Activated naive CD4-positive, alpha-beta T cell treated with anti-CD3 and anti-CD28 coated beads, Interleukin-2, amount 50 U/mL, for 24 hours (primary cell): ENCODE measurements at regions not wholly inside any gene's neighbourhood (a gene's known extent, or its start where the extent isn't known, plus 50 kb on each side); places are given as distances from the start of the nearest gene placed in this dataset.

ENCODE experiments used
- H3K27ac Mint-ChIP-seq: one replicate; pipeline ENCODE4 v1.8.0; 2021; ENCODE audit warnings: mild to moderate bottlenecking, mixed read lengths
- H3K27me3 Mint-ChIP-seq: one replicate; pipeline ENCODE4 v1.8.0; 2021; ENCODE audit warnings: mixed read lengths
- H3K36me3 Mint-ChIP-seq: one replicate; pipeline ENCODE4 v1.8.0; 2021; ENCODE audit warnings: mixed read lengths
- H3K4me1 Mint-ChIP-seq: one replicate; pipeline ENCODE4 v1.8.0; 2021; ENCODE audit warnings: mixed read lengths
- H3K4me3 Mint-ChIP-seq: one replicate; pipeline ENCODE4 v1.8.0; 2021; ENCODE audit warnings: mild to moderate bottlenecking, mixed read lengths
- H3K9me3 Mint-ChIP-seq: one replicate; pipeline ENCODE4 v1.8.0; 2021; ENCODE audit warnings: mixed read lengths

DNA sequence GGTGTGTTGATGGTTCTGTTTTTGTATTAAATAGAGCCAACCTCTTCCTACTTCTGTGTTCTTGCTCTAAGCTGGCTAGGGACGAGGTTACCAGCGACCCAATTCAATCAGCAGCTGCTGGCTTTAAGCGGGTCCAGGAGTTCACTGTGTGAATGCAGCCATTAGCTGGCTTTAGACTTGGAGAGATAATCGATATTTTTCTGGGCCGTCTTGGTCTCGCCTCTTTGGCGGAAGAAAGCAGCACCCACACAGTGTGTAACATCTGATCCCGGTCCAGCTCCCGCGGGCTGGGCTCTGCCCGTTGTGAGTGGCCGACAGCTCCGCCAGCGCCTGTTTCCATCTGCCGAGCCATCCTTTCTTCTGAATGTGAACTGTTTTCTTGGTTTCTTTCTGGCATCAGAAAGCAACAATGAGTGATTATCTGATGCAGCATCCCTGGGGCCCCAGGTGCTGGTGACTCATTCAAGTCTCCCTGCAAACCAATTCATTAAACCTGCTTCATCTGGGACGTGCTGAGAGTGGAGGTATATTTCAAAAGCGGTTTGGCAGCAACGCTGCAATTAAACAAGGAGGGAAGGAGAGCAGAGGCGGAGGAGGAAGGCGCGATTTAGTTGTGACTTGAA is 90.8 kb upstream of the IRX4 start:
- Mint-ChIP-seq H3K4me3 (no peak overlapping the region), H3K27me3 (peaks cover 20% of the 10 kb centered on the region), H3K36me3 (no peaks in the 10 kb centered on the region), H3K27ac (no peak overlapping the region), H3K9me3 (no peaks in the 10 kb centered on the region), H3K4me1 (no peaks in the 10 kb centered on the region)

GRCh38 chr5:1971944-1972343 is 89.2 kb upstream of the IRX4 start:
- Mint-ChIP-seq H3K4me1 (no peaks in the 10 kb centered on the region), H3K27ac (no peak overlapping the region), H3K36me3 (no peaks in the 10 kb centered on the region)

DNA sequence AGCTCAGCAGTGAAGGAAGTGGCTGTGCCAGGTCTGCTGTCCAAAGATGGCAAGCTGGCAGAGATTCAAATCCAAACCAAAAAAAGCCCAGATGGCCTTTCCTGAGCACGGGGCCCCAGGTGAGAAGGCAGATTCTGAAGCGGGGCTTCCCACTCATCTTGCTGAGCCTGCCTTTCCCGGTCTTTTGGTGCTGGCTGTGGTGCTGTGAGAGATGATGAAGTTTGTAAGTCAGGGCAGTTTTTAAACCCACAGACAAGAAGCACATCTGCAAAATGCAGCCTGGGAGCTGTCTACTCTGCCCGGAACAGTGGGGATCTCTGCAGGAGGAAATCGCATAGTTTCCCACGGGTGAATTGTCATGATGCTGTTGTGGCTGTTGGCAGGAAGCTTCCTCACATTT is 85.0 kb upstream of the IRX4 start:
- Mint-ChIP-seq H3K27me3 (peaks cover 3% of the 10 kb centered on the region), H3K4me3 (no peak overlapping the region), H3K36me3 (no peaks in the 10 kb centered on the region), H3K27ac (no peak overlapping the region), H3K9me3 (no peaks in the 10 kb centered on the region), H3K4me1 (no peaks in the 10 kb centered on the region)

More at GRCh38 chr5:1971944-1972343, 89.2 kb upstream of the IRX4 start:
- Mint-ChIP-seq H3K9me3 (no peaks in the 10 kb centered on the region), H3K27me3 (peaks cover 16% of the 10 kb centered on the region), H3K4me3 (no peak overlapping the region)

DNA sequence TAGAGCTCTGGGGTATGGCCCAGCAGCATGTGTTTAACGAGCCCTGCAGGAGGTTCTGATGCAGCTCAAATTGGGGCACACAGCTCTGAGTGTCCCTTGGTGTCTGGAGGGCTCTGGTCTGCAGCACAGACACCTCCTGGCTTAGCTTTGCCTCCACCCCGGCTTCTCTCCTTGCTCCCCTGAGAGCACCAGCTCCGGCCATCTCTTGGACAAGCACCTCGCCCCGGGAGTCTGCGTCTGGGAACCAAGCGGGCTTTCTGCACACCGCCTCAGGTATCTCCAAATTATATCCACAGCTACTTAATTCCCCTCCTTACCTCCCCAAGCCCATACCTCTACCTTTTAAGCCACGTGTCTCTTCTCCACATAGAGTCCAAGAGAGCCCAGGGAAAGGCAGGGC is 83.7 kb upstream of the IRX4 start:
- Mint-ChIP-seq H3K27ac (no peak overlapping the region), H3K4me3 (no peak overlapping the region), H3K9me3 (no peaks in the 10 kb centered on the region), H3K27me3 (peaks cover 3% of the 10 kb centered on the region), H3K36me3 (no peaks in the 10 kb centered on the region), H3K4me1 (no peaks in the 10 kb centered on the region)

DNA sequence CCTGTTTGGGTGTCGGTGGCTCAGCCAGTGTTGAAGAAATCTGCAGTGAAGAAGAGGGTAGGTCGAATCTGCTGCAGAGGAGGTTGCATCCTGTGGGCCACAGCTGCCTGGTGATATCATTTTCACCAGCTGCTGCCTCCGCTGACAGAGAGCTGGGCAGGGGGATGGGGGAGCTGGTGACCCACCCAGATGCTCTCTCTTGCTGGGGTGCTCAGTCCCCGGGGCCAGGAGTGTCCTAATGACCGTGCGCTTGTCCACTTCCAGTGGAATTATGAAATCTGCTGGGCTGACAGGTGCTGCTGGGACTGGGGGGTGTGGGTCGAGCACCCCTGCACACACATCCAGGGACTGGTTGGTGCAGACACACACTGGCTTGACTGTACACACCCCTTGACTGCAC is 83.2 kb upstream of the IRX4 start:
- H3K9me3 Mint-ChIP-seq: no peaks in the 10 kb centered on the region
- H3K27me3 Mint-ChIP-seq: peaks cover 3% of the 10 kb centered on the region
- no peak overlapping the region for H3K4me3 Mint-ChIP-seq
- H3K36me3 Mint-ChIP-seq: no peaks in the 10 kb centered on the region
- H3K4me1 Mint-ChIP-seq: no peaks in the 10 kb centered on the region
- H3K27ac Mint-ChIP-seq: no peak overlapping the region

DNA sequence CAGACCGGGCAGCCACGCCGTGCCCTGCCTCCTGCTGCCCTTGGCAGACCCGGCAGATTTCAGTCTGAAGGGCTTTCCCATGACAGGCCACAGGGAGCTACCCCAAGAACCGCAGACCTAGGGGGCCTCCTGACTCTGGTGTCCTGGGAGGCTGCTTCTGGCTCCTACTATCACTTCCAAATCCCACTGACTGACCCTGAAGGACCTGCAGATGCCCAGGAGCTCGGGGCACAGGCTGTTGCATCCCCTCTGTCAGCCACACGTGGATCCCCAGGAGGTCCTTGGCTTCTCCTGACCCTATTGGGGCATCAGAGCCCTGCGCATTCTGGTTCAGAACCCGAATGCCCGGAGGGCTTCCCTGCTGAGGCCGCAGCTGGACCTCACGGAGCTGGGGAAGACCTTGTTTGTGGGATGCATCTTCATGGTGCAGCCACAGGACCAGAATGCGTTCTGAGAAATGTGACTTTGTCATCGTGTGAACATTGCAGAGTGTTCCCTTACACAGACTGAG is 81.3 kb upstream of the IRX4 start:
- H3K27ac Mint-ChIP-seq: no peak overlapping the region
- no peak overlapping the region for H3K4me3 Mint-ChIP-seq
- H3K4me1 Mint-ChIP-seq: no peaks in the 10 kb centered on the region
- no peaks in the 10 kb centered on the region for H3K9me3 Mint-ChIP-seq
- H3K27me3 Mint-ChIP-seq: peaks cover 3% of the 10 kb centered on the region
- no peaks in the 10 kb centered on the region for H3K36me3 Mint-ChIP-seq

DNA sequence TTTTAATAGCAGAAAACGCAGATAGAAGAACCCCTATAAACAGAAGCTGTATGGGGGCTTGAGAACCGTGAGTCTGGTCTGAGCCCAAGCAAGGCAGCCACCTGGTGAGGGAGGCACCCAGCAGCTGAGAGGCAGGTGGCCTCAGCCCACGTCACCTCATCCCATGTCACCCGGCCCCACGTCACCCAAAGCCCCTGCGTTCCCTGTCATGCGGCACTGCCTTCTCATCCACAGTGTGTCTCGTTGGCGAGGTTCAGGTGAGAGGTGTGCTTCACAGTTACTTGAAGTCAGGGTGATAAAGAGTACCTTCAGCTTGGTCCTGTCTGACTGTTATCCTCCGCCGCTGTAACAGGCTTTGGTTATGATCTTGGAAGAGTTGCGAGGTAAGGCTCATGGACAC is 80.6 kb upstream of the IRX4 start:
- Mint-ChIP-seq H3K4me1 (no peaks in the 10 kb centered on the region), H3K27me3 (peaks cover 3% of the 10 kb centered on the region), H3K9me3 (no peaks in the 10 kb centered on the region), H3K4me3 (no peak overlapping the region), H3K27ac (no peak overlapping the region), H3K36me3 (no peaks in the 10 kb centered on the region)

DNA sequence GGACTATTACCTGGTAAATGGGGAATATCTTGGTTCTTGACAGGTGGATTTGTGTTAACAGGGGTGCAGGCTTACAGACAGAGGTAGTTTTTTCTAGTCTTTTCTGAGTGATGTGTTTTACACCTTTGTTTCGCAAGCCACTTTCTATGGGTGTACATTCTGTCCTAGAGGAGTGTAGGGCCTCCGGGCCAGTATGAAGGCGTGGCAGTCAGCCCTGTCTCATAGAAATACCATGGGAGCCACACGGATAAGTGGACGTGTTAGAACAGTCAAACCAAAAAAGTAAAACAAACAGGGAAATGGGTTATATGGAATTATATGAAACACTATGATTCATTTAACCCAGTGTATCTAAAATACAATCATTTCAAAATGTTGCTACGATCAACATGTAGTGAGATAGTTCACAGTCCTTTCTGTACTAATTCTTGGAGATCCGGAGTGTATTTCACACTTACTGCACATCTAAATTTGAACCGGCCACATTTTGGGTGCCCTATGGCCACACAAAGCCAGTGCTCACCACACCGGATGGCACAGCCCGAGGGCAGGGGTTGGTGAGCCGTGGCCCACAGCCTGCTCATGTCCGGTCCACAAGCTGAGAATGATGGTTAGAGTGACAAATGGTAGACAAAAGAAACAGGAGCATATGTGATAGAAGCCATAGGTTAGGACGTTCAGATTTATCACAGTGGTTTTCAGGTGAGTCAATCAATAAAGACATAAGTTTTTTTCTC is 80.1 kb upstream of the IRX4 start:
- Mint-ChIP-seq H3K36me3 (no peaks in the 10 kb centered on the region), H3K4me3 (no peak overlapping the region), H3K27ac (no peak overlapping the region), H3K9me3 (no peaks in the 10 kb centered on the region), H3K27me3 (peaks cover 3% of the 10 kb centered on the region), H3K4me1 (no peaks in the 10 kb centered on the region)

GRCh38 chr5:1961952-1962595 is 79.3 kb upstream of the IRX4 start:
- no peaks in the 10 kb centered on the region for H3K9me3 Mint-ChIP-seq
- H3K4me1 Mint-ChIP-seq: no peaks in the 10 kb centered on the region
- no peak overlapping the region for H3K4me3 Mint-ChIP-seq
- H3K27me3 Mint-ChIP-seq: peaks cover 4% of the 10 kb centered on the region
- H3K36me3 Mint-ChIP-seq: no peaks in the 10 kb centered on the region
- H3K27ac Mint-ChIP-seq: no peak overlapping the region

GRCh38 chr5:1961304-1961946 is 78.7 kb upstream of the IRX4 start:
- Mint-ChIP-seq H3K27me3 (peaks cover 1% of the 10 kb centered on the region), H3K27ac (no peak overlapping the region), H3K4me3 (no peak overlapping the region), H3K36me3 (no peaks in the 10 kb centered on the region), H3K9me3 (no peaks in the 10 kb centered on the region), H3K4me1 (no peaks in the 10 kb centered on the region)

GRCh38 chr5:1960595-1961303 is 78.0 kb upstream of the IRX4 start:
- Mint-ChIP-seq H3K4me1 (no peaks in the 10 kb centered on the region), H3K4me3 (no peak overlapping the region), H3K36me3 (no peaks in the 10 kb centered on the region), H3K27me3 (peaks cover 1% of the 10 kb centered on the region), H3K27ac (no peak overlapping the region), H3K9me3 (no peaks in the 10 kb centered on the region)

DNA sequence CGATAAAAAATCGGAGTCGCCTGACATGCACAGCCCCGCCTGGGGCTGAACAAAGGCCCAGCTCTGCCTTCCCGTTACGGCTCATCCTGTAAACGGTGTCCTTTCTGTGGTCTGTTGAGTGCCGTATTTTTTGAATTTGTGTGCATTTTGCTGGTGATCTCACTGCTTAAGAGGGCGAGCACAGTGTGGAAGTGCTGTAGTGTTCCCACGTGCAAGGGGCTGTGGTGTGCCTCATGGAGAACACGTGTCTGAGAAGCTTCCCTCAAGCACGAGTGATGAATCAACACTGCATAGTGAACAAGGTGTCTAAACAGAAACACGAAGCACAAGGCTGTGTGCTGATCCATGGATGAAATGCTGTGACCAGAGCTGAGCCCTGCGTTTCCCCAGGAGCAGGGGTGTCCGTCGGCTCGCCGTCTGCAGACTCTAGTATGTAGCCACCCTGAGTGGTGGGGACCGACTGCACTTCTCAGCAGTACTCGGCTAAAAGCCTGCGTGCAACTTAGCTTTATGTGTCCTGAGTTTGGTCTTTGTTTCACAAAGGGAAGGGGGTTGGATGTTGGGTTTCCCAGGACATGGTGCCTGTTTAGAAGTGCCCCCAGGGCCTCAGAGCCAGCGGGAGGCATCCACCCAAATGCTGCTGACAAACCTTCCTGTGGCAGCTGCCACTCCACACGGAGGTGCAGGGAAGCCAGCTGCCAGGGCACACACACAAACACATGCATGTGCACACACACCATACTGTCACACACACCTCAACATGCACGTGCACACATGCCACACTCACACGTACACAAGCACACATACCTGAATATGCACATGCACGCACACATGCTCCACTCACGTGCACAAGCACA is 77.2 kb upstream of the IRX4 start:
- no peak overlapping the region for H3K27ac Mint-ChIP-seq
- H3K4me1 Mint-ChIP-seq: no peaks in the 10 kb centered on the region
- H3K27me3 Mint-ChIP-seq: peaks cover 1% of the 10 kb centered on the region
- H3K4me3 Mint-ChIP-seq: no peak overlapping the region
- no peaks in the 10 kb centered on the region for H3K36me3 Mint-ChIP-seq
- no peaks in the 10 kb centered on the region for H3K9me3 Mint-ChIP-seq

DNA sequence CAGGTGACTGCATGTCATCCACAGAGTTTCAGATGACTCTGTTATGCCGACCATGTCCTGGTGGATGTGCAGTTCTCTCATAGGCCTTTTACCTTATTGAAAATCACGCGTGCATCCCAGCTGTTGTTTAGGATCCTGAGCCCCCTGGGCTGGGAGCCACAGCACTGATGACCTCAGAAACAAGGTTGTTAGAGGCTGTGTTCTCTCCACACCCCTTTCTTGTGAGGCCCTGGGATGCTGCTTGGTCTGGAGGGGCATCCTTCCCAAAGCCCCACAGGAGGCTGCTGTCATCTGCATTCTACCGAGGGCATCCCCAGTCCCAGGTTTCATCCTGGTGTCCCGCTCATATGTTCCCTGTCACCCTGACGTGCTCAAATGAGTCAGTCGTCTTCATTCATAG is 76.5 kb upstream of the IRX4 start:
- Mint-ChIP-seq H3K9me3 (no peaks in the 10 kb centered on the region), H3K27me3 (peaks cover 1% of the 10 kb centered on the region), H3K4me1 (no peaks in the 10 kb centered on the region), H3K4me3 (no peak overlapping the region), H3K27ac (no peak overlapping the region), H3K36me3 (no peaks in the 10 kb centered on the region)

GRCh38 chr5:1958211-1959010 is 75.7 kb upstream of the IRX4 start:
- Mint-ChIP-seq H3K36me3 (no peaks in the 10 kb centered on the region), H3K4me3 (no peak overlapping the region), H3K27me3 (peaks cover 4% of the 10 kb centered on the region), H3K9me3 (no peaks in the 10 kb centered on the region), H3K27ac (no peak overlapping the region), H3K4me1 (no peaks in the 10 kb centered on the region)
